ENCODE measurements at regions not wholly inside any gene's neighbourhood (a gene's known extent, or its start where the extent isn't known, plus 50 kb on each side); places are given as distances from the start of the nearest gene placed in this dataset.
"Not testable (repeated sequence)": the region's sequence is repeated elsewhere in the genome, so short reads cannot be mapped to it uniquely, and the experiment has no call there.

DNA sequence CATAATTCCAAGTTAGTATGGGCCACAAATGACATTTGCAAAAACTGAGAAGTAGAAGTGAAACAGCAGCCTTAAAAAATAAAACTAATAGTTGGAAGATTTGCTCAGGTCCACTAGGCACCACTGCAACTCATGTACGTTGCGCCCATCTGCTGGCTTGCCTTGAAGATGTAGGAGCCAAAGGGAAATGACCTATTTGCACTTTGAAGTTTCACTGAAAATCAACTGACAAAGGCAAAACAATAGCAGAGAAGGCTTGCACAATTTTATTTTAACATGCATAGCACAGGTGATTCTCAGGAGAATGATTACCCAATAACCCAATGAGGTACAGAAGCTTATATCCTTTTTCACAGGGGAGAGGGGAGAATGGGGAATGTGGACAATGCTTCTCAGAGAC is 170.1 kb upstream of the USP25 start:
- DNase-seq, result no peak

GRCh38 chr21:15560383-15561056 is 169.3 kb upstream of the USP25 start:
- DNase-seq, result no peak

DNA sequence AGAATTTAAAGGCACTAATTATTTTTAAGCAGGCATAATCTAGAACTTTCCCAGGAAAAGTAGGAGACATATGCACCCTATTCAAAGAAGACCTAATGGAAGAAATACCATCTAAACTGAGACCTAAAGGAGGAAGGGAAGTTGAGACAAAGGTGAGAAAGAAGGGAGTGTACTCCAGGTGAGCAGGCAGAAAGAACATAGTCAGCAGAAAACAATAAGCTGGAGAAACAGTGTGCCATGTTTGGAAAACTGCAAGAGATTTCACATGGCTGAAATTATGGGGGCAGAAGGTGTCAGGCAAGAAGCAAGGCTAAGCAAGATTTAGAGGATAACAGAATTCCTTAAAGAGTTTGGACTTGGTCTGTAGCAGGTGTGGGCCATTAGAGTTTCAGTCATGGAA is 167.0 kb upstream of the USP25 start:
- no peak for DNase-seq

- DNase-seq, result no peak
Observed at GRCh38 chr21:15564907-15565306, 164.9 kb upstream of the USP25 start.

DNA sequence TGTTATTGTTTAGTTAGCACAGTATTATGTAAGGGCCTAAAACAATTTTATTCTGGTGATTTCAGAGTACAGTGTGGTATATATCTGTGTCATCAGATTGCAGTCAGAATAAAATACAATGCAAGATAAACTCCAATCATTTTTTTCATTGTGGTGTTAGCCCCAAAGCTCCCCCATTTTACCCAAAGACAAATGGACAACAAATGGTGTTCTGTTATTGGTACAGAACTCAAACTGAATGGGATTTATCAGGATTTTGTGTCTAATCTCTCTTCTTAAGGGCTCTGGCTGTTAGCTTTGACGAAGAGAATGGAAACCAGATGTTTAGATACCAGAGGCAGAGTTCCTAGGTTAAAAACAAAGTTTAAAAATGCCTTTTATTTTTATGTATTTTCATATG is 163.1 kb upstream of the USP25 start:
- no peak for DNase-seq

DNA sequence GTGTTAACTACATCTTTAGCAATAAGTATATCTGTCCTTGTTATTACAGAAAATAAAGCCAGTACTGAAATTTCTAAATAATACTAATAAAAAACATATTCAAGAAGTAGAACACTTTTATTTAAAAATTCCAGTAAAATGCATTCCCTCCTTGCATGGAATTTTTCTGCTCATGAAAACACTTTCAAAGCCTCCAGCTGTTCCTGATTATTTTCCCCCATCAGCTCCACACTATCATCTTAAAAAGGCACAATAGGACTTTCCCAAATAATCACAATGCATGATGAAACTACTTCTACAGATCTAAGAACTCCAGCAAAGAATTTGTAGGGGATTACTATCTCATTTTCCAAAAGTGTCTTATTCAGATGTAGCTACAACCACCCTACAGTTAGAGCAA is 162.6 kb upstream of the USP25 start:
- DNase-seq, result no peak

DNA sequence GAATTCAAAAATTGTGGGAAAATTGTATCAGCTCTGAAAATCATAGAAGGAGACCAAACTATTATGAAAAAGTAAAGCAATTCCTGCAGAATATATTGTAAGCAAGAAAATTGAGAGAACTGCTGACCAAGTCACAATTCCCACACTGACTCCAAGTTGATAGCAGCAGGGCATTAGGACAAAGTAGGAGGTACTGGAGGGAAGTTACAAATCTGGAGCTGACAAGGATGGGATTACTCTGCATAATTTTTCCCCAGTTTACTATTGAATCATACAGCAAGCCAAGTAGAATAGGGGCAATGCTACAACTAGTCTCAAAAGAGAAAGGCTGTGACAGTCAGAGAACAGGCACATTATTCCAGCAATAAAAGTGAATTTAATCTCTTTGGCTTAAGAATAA is 161.3 kb upstream of the USP25 start:
- no peak for DNase-seq

- DNase-seq, result no peak
Observed at GRCh38 chr21:15586752-15587427, 142.9 kb upstream of the USP25 start.

DNA sequence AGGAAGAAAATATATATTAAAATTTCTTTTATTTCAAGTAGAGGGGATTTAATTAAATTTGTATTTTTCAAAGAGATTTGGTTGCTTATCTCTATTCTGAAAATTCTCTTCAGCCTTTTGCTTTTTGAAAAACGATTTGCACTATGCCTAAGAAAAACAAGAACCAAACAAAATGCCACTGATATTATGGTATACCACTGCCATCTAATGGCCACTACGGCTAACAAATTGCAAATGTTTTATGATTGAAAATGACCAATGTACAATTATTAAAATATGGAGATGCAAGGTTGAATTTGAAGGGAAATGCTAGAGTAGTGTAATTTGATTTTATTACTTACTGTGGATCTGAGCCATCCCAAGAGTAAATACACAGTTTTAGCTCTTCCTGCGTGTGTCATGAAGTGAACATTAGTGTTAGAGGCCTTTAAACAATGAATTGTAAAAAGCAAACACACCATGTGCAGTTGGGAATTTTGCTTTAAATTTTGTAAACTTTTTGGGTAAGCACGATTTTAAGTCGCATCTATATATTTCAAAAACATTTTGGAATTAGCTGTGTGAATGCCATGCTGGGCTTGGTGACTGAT is 137.4 kb upstream of the USP25 start:
- DNase-seq, result no peak

DNA sequence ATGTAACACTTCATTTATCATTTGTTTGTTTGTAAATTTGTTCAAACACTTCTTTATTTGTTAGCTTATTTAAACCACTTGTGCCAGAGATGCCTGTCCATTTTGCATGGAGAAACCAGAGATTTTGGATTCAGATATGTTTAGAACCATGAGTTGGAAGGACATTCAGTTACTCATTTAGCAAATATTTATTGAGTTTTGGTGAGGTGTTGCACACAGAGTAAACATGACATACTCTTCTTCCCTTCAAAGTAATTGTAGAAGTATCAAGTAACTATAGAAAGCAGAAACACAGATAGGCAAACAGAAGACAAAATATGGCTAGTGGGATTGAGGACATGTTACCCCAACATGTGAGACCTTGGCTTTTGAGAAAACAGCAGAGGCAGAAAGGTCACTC is 136.8 kb upstream of the USP25 start:
- DNase-seq, result no peak

GRCh38 chr21:15601390-15601789 is 128.4 kb upstream of the USP25 start:
- DNase-seq, result no peak

DNA sequence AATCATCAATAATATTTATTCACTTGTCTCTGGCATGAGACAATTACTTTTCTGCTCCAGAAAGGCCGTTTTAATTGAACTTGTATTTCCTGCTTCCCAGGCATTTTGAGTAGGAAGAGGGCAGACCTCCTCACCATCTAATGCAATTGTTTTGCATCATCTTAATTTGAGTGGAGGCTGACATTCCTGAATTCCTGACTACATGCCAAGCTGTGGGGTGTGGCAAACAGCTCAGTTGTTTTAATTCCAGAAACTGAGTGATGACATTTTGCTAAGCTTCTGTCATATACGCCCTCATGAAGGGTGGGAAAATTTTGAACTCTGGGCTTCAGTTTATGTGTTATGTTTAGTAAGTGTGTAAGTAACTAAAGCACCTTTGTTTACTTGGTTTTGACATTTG is 125.4 kb upstream of the USP25 start:
- DNase-seq, result no peak

DNA sequence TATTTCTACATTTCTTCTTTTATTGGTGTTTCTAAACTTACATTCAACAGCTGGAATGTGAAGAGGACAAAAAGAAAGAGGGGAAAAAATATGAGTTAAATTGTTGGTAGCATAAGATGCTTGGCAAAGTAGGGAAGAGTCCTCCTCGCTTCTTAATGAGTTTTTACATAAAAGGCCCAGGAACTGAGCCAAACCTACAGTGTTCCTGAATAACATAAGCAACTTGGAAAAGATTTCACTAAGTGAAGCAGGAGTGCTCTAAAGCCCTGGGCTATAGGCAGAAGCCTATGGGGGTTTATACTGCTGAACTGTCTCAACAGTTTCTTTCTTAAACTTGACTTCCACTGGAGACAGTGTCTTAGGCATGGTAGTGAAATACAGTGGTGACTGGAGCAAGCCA is 115.0 kb upstream of the USP25 start:
- no peak for DNase-seq

- no peak for DNase-seq
Observed at GRCh38 chr21:15616864-15617574, 112.8 kb upstream of the USP25 start.

DNA sequence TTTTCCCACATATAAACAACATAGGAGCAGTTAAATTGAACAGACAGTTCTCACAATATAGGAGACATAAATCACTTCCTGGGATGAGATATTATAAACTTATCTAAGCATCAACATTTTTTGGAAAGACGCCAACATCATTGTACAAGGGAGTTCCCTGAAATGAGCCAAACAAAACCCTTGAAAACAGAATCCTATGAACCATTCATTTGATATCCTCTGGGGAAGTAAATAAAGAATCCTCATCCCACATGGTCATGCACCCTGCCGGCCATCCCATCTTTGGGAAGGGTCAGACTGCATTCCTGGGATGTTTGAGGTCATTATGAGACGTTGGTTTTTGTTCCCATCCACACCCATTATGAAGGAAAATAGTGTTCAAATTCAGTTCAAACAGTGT is 111.8 kb upstream of the USP25 start:
- no peak for DNase-seq

- no peak for DNase-seq
Observed at GRCh38 chr21:15620892-15621291, 108.9 kb upstream of the USP25 start.

GRCh38 chr21:15624646-15625045 is 105.1 kb upstream of the USP25 start:
- no peak for DNase-seq

GRCh38 chr21:15625363-15625762 is 104.4 kb upstream of the USP25 start:
- DNase-seq, result no peak

- DNase-seq, result no peak
Observed at GRCh38 chr21:15626031-15626430, 103.8 kb upstream of the USP25 start.

GRCh38 chr21:15627011-15627410 is 102.8 kb upstream of the USP25 start:
- DNase-seq, result no peak

GRCh38 chr21:15627823-15628222 is 102.0 kb upstream of the USP25 start:
- DNase-seq, result no peak

DNA sequence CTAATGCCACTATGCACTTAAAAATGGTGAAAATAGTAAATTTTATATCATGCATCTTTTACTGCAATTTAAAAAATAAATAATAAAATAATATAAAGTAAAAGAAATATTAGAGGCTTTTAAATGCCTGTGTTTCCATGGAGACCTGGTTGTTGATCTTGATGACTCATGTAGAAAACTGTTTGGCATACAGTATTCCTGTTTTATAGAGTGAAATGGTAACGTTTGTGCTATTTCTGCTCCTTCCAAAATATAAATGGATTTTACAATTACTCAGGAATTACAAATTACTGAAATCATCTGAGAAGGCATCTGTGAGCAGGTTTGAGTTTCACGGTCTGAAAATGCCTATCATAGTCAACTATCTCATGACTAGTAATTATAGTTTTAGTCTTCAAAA is 98.4 kb upstream of the USP25 start:
- DNase-seq, result no peak

GRCh38 chr21:15634541-15634940 is 95.2 kb upstream of the USP25 start:
- not testable (repeated sequence) for DNase-seq

All from activated T-cell treated with anti-CD3 and anti-CD28 coated beads, Interleukin-2, amount 50 U/mL, for 48 hours (primary cell).